Left renal pelvis (tissue), 4 donors: ENCODE measurements at regions not wholly inside any gene's neighbourhood (a gene's known extent, or its start where the extent isn't known, plus 50 kb on each side); places are given as distances from the start of the nearest gene placed in this dataset.
A peak's percentile ranks its signal among the peaks of the same experiment; 100 is the strongest.

Experiments
- DNase-seq, 4 donors: peaks; one replicate each; pipeline ENCODE4 v3.0.0-alpha.2; 2013; ENCODE audit warnings: low read depth in 4 of 4, low spot score in 3 of 4

- DNase-seq, result no peak
These were observed 446.6 kb downstream of the IRS1 start for GRCh38 chr2:226352941-226353560.

DNA sequence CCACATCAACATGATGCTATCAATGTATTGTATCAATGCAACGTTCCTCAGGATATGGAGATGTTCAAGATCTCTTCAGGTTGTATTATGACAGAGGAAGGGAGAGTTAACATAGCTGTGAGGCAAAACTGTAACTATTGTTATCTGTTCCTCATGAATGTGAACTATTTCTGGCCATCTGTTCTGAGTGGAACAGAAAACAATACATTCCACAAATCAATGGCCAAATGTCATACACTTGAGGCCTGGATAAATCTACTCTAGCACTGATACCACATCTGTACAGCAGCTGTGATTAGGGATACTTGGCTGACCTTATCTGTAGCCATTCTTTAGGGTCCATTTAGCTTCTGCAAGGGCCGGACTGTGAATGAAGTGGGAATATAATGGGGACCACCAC lies 447.9 kb downstream of the IRS1 start:
- no peak for DNase-seq

DNA sequence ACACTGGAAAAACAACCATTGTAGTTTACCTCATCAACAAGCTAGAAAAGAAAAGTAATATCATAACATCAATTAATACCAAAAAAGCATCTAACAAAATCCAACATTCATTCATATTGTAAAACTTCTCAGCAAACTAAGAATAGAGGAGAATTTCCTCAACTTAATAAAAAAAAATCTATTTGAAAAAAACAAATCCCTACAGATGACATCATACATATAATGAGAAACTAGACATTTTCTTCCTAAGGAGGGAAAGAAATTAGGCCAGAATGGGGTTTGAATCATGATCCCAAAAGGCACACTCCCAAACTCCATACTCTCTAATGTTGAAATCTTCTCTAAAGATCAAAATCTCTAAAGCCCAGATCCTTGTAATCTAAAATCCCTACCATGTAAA lies 460.0 kb downstream of the IRS1 start:
- DNase-seq, result no peak

- no peak for DNase-seq
These were observed 460.8 kb downstream of the IRS1 start for GRCh38 chr2:226338825-226339224.

DNA sequence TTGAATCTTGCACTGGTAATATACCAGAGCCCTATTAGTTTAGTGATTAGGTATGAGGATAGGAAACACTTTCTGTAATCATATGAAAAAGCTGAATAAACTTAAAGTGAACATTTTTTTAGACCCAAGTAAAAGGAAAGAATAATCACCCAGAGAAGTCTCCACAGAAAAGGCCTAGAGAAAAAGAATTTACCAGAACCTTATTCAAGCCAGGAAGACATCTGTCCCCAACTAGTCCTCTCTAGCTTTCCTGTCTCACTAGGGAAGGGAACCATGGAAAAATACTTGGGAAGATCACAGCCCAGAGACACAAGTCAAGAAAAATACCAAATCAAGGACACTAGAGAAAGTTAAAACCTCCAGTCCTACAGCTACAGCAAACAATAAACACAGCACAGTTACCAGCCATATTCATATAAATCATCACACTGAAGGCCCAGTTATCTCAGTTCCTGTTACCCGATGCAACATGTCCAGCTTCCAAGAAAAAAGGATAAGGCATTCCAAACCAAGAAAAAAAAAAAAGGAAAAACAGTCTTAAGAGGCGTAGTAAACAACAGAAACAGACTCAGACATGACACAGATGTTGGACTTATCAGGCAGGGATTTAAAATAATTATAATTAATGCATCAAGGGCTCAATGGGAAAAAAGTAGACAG lies 461.5 kb downstream of the IRS1 start:
- peak; percentile 3 to 9 (median 6) for DNase-seq

DNA sequence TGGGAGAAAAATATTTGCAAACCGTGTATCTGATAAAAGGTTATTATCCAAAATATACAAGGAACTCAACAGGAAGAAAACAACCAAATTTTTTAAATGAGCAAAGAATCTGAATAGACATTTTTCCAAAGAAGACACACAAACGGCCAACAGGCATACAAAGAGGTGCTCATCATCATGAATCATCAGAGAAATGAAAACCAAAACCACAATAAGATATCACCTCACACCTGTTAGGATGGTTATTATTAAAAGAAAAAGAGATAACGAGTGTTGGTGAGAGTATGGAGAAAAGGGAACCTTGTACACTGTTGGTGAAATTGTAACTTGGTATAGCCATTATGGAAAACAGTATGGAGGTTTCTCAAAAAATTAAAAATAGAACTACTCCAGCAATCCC lies 463.3 kb downstream of the IRS1 start:
- no peak for DNase-seq

DNA sequence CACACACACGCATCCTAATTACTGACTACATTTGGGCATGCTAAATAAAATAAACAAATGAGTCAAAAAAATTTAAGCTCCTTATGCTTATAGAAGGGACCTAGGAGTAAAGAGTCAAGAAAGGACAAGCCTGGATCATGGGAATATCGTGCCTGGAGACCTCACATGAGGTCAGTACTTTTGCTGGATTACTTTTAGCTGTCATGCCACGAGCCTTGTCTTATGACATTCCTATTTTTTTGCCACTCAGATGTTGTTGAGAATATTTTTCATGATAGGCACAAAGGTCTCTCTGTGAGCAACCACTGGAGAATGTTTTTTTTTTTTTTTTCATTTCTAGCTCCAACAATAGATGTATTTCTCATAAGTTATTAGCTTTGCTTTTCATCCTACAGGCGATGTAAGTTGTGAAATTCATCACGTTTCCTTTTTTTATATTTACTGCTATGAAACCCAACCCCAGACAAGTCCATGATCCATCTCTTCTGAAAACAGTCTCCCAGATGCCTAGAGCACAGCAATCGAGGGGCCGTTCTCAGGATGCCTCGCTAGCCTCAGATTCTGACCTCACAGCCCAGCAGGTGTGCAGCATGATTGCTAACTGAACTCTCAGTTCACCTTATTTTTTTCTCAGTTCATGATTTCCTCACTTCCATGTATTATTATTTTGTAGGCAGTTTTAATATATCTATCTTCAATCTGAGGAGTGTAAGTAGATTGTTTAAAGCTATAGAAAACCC lies 464.5 kb downstream of the IRS1 start:
- DNase-seq, result no peak

- DNase-seq, result no peak
These were observed 466.2 kb downstream of the IRS1 start for GRCh38 chr2:226333388-226333787.

- no peak for DNase-seq
These were observed 469.4 kb downstream of the IRS1 start for GRCh38 chr2:226330206-226330605.

GRCh38 chr2:226329180-226329579 lies 470.4 kb downstream of the IRS1 start:
- no peak for DNase-seq

GRCh38 chr2:226327830-226328229 lies 471.8 kb downstream of the IRS1 start:
- no peak for DNase-seq

DNA sequence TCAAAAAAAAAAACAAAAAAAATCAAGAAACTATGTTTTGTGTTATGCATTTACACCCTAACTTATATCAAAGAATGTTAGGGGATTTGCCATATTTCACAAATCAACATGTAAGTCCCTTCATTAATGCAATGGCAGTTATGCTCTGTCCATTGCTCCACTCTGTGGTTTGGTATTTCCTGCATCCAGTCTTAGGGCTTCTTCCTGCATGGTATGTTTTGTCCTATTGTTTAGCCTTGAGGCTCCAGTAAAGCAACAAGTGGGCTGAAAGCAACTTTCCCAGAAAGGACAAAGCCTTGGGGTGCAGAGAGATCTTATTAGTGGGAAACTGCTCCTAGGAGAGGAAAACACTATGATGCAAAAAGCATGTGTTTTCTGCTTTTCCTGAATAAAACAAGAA lies 474.1 kb downstream of the IRS1 start:
- no peak for DNase-seq

GRCh38 chr2:226320076-226320948 lies 479.3 kb downstream of the IRS1 start:
- no peak for DNase-seq

GRCh38 chr2:226317970-226318369 lies 481.6 kb downstream of the IRS1 start:
- DNase-seq, result no peak

GRCh38 chr2:226313060-226313459 lies 486.6 kb downstream of the IRS1 start:
- no peak for DNase-seq

DNA sequence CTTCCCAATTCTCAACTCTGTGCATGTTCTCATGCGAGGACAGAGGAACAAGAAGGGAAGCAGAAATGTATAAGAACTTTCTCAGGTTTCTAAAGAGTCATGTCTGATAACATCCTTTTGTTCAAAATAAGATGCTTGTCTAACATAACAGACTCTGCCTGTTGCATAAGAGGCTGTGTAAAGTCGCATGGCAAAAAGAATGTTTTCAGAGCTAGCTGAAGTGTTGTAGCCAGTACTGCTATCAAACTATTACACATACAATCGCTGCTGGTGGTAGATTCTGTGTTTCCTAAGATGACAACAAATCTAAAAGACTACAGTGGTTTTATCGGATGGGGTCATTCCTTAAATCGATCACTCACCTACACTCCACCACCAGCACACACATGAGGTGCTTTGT lies 487.5 kb downstream of the IRS1 start:
- no peak for DNase-seq

GRCh38 chr2:226310146-226310545 lies 489.5 kb downstream of the IRS1 start:
- peak in 2 of 4 donors; percentile 9 to 12 for DNase-seq

DNA sequence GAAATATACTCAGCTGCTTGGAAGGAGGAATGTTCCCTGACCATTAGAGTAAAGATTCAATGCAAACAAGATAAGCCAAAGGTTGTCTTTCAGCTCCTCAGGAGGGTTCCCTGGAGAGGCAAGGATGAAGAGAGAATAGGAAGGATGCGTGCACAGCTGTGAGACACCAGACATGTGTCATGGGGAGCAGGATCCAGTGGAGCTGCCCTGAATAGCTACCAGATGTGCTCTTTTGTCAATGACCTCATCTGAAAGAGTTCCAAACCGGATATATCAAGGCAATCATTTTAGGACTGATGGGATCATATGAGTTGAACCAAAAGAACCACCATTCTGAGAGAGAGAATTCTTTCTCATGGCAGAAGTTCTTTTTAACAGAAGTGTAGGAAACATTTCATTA lies 490.6 kb downstream of the IRS1 start:
- DNase-seq, result no peak

GRCh38 chr2:226308323-226308680 lies 491.3 kb downstream of the IRS1 start:
- DNase-seq, result no peak

DNA sequence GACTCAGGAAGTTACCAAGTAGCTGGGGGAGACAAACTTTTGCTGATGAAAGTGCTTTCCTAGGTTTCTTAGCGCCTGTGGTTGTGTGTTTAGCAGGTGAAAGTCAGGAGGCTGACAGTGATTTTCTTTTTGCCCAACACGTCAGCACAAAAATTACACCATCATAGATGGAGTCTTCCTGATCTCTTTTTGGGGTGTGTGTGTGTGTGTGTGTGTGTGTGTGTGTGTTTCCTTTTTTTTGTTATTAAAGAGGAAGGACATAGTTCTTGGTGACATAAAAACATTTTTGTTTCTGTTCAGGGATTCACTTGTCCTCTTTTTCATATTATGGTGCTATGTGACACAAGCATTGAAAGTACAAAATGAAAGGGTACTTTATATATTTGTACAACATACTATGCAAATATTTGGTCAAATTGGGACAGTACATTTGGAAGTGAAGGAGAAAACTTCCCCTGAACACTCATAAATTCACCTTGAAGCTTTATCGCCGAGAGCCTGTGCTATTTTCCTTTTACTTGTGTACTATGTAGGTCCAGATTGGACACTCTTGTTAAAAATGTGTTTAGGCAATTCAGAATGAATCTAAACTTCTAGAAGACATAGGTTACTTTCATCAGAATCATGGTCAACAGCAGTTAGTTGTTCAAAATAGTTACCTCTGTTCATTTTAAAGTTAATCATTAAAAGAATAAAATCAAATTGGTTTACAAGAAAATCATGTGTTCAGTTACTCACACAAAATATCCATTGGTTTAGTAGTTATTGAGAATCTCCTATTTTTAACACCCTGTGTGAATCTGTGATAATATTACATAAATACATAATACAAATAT lies 491.9 kb downstream of the IRS1 start:
- DNase-seq, result no peak
